ENCODE measurements at regions not wholly inside any gene's neighbourhood (a gene's known extent, or its start where the extent isn't known, plus 50 kb on each side); places are given as distances from the start of the nearest gene placed in this dataset.

DNA sequence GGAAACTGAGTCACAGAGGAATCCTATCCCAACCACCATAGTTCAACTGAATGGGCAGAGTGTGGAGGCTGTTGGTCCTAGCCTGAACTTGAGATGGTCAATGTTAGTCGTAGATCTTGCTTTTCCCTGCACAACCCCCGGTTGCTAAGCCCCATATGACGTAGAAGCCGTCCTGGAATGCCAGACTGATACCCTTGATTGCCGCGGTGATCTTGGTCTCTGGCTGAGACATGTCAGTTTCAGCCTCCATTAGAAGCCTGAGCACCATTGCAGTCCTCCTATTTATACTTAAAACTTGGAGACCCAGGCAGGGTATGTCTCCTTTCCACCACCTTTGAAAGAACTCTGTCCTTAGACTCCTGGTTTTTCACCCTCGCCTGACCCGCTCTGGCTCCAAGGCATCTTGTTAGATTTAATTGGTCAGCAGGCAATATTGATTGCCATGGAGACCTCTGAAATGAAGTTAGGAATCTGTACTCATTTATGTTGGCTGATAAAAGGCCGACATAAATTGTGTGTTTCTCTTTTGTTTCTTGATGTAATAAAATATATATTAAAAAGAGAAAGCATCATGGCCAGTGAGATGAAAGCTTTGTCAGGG, 53.4 kb downstream of the RPLP1 start:
- DNase-seq (ENCODE audit: low read depth, low spot score): no peak

DNA sequence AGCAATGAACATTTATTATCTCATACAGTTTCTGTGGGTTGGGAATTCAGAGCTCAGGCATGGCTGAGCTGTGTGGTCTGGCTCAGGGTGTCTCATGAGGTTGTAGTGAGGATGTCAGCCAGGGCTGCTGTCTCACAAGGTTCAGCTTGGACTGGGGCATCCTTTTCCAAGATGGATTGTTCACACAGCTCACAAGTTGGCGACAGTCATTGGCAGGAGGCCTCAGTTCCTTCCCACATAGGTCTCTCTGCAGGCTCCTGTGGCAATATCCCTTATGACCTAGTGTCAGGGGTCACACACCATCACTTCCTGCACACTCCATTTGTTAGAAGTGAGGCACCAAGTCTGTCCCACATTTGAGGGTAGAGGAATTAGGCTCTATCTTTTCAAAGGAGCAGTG, 56.0 kb downstream of the RPLP1 start:
- DNase-seq (ENCODE audit: low read depth, low spot score): no peak

DNA sequence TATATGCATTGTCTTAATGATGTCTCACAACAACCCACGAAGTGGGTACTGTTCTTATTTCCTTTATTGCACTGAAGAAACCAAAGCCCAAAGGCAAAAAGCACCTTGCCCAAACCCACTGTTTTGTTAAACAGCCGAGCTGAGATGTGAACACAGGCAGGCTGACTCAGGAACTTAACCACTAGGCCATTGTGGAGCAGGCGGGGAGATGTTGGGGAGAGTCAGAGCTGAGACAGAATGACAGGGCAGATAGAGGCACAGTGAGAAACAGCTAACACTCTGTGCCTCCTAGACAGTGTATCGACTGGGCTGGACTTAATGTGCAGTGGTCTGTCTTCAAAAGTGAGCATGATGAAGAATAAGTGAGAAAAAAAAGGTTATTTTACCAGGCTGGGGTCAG, 56.5 kb downstream of the RPLP1 start:
- DNase-seq (ENCODE audit: low read depth, low spot score): no peak

DNA sequence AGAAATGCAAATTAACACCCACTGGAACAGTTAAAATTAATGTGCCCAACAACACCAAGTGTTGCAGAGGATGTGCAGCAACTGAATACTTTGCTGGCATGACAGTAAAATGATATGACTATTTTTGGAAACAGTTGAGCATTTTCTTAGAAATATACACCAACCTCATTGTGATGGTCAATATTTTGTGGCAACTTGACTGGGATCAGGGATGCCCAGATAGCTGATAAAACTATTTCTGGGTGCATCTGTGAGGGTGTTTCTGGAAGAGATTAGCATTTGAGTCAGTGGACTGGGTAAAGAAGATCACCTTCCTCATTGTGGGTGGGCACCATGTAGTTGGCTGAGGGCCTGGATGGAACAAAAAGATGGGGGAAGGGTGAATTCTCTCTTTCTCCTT, 57.9 kb downstream of the RPLP1 start:
- DNase-seq (ENCODE audit: low read depth, low spot score): no peak

DNA sequence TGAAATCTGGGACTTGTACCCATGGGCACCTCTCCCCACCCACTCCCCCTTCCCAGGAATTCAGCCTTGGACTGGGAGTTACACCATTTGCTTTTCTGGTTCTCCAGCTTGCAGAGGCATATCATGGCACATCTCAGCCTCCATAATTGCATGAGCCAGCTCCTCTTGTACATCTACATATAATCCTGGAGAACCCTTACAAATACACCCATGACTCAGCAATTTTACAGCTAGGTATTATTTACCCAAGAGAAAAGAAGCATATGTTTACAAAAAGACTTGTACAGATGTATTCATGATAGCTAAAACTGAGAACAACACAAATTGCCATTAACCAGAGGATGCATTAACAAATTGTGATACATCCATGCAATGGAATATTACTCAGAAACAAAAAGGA, 58.4 kb downstream of the RPLP1 start:
- no peak for DNase-seq (ENCODE audit: low read depth, low spot score)

DNA sequence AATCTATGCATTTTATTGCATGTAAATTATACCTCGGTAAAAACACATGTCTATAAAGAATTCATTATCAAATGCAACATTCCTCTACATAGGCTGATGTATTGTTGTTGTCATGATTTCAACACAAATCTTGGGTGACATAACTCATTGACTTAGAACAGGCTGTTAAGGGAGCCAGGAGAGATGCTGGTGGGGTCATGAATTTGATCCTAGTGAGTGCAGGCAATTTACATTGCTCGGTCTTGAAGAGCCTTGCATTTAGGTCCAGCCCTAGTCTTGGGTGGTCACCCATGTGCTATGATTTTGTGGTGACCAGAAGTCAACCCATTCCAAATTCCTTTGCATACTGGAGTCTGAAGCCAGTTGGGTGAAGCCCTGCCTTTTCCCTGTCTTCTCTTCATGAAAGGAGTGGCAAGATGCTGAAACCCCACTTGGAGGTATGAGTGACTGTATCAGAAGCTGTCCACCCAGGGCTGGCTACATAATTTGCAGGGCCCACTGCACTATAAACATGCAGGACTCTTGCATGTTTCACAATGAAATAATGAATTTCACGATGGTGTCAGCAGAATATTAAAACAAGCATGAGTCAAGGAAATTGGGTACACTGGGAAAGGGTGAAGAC, 59.2 kb downstream of the RPLP1 start:
- DNase-seq (ENCODE audit: low read depth, low spot score): no peak

DNA sequence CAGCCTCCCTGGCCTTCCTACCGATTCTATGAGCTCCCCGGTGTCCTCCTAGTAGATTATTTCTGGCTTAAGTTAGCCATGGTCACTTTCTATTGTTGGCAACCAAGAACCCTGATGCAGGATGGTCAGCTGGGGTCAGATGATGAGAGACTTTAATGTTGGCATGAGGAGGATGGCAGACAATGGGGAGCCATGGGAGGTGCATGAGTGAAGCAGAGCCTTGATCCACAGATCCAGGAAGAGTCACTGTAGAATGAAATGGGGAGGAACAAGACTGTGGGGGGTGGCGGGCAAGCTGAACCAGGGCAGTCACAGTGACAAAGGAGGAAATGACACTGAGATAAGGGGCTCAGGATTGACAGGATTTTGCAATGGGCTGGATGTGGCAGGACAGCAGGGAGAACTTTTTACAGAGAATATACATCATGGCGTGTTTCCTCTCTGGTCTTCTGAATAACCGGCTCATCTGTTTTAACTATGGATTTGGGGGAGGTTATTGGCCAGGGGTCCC, 60.9 kb downstream of the RPLP1 start:
- no peak for DNase-seq (ENCODE audit: low read depth, low spot score)

DNA sequence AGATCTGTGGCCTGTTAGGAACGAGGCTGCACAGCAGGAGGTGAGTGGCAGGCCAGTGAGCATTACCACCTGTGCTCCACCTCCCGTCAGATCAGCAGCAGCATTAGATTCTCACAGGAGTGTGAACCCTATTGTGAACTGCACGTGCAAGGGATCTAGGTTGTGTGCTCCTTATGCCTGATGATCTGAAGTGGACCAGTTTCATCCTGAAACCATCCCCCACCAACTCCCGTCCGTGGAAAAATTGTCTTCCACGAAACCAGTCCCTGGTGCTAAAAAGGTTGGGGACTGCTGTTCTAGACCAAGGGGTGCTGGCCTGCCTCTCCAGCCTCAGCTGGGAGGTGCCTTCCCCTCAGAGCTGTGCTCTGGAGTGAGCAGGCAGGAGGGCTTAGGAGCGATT, 61.4 kb downstream of the RPLP1 start:
- DNase-seq (ENCODE audit: low read depth, low spot score): no peak

DNA sequence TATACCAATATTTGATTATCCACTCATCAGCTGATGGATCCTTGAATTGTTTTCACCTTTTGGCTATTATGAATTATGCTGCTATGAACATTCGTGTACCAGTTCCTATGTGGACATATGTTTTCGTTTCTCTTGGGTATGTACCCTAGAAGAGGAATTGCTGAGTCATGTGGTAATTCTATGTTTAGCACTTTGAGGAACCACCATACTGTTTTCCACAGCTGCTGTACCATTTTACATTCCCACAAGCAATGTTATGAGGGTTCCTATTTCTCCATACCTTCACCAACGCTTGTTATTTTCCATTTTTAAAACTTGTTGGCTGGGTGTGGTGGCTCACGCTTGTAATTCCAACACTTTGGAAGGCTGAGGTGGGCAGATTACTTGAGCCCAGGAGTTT, 62.9 kb downstream of the RPLP1 start:
- DNase-seq (ENCODE audit: low read depth, low spot score): no peak

DNA sequence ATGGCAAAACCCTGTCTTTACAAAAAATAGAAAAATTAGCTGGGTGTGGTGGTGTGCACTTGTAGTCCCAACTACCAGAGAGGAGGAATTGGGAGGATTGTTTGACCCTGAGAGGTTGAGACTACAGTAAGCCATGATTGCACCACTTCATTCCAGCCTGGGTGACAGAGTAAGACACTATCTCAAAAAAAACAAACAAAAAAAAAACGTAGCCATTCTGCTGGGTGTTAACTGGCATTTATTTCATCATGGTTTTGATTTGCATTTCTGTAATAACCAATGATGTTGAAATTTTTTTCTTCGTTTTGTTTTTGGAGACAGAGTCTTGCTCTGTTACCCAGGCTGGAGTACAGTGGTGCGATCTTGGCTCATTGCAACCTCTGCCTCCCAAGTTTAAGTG, 63.3 kb downstream of the RPLP1 start:
- no peak for DNase-seq (ENCODE audit: low read depth, low spot score)

DNA sequence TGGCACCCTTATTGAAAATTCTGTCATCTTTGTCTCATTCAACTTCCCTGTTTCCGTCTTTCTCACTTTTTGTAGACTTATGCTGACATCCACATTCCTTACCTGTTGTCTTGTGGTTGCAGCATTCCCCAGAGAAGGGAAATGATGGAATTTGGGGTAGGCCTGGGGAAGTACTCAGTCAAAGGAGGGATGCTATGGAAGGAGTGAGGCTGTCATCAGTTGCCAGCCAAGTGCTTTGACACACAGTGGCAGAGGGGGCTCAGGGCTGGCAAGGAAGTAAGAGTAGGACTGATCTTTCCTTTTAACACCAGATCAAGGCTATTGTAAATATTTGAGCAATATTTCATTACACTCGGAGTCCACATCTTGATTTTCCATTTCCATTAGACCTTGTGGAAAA, 64.4 kb downstream of the RPLP1 start:
- DNase-seq (ENCODE audit: low read depth, low spot score): no peak

DNA sequence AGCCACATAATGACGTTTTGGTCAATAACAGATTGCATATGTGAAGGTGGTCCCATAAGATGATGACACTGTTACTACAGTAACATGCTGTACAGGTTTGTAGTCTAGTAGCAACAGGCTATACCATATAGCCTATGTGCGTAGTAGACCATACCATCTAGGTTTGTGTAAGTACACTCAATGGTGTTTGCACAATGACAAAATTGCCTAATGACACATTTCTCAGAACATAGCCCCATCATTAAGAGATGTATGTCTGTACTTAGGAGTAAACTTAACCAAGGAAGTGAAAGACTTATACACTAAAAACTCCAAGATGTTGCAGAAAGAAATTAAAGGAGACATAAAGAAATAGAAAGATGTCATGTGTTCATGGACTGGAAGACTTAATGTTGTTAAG, 66.2 kb downstream of the RPLP1 start:
- no peak for DNase-seq (ENCODE audit: low read depth, low spot score)

DNA sequence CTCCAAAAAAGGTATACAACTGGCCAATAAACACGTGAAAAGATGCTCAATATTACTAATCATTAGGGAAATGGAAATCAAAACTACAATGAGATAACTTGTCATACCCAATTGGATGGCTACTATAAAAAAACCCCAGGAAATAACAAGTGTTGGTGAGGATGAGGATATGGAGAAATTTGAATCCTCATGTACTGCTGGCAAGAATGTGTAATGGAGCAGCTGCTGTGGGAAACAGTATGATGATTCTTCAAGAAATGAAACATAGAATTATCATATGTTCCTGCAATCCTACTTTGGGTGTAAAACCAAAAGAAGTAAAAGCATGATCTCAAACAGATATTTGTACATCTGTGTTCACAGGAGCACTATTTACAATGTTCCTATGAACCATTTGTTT, 67.4 kb downstream of the RPLP1 start:
- DNase-seq (ENCODE audit: low read depth, low spot score): no peak

DNA sequence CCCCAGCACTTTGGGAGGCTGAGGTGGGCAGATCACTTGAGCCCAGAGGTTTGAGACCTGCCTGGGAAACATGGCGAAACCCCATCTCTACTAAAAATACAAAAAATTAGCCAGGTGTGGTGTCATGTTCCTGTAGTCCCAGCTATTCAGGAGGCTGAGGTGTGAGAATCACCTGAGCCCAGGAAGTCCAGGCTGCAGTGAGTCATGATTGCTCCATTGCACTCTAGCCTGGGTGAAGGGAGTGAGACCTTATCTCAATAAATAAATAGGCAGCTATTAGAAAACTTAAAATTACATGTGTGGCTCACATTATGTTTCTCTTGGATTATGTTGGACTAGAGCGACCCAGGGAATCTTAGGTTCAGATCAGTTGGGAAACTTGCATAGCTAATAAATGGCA, 69.7 kb downstream of the RPLP1 start:
- DNase-seq (ENCODE audit: low read depth, low spot score): no peak

DNA sequence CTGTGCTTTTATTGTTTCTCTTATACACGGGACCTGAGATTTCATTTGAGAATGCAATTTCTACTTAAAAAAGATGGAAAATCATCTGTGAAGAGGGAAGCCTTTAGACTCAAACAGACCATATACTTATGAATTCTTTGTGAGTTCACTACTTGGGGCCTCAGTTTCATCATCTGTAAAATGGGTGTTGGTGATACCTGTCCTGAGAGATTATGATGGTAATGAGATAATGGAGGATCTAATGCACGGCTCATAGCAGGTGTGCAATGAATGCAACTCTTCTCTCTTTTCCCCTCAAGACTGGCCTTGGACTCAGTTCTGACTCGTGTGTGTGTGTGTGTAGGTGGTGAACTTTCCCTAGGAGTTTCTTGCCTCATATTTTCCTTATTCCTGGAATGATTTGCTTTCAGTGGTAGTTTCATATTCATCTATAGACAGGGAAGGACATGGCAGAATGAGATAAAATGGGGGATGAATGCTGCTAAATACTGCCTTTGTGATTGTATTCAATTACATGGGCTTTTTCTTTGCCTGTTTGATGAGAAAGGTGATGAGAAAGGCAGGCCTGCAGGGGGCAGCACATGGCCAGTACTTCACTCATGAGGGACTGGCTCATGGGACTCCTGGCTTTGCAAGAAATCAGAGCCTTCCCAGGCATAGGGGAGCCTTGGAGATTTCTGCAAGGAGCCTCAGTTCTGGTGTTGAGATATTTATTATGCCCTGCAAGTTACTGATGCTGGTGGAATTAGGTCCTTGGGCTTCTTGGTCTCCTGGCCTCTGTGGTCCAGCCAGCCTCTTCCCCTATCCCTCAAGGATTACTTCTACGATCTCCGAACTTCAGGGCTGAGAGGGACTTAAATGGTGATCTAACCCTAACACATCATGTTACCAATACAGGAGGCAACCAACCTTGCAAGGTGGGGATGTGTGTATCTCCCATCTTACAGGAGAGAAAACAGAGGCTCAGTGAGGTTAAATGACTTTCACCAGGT, 70.7 kb downstream of the RPLP1 start:
- no peak for DNase-seq (ENCODE audit: low read depth, low spot score)

DNA sequence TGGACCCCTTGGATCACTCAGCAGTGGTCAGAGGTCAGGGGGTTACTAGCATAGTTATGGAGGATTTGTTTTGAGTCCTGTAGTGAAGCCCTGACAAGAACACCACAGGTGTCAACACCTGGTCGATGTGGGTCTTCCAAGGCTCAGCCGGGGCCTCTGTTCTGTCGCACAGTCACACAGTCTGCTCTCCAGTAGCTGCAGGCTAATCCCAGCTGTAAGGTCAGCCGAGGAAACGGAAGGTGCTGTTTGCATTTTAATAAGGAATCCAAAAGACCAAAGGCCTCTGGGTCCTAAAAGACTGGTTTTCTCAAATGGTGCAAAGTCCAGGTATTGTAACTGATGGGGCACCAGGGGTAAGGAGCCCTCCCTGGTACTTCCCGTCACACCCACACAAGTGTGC, 71.7 kb downstream of the RPLP1 start:
- DNase-seq (ENCODE audit: low read depth, low spot score): no peak

DNA sequence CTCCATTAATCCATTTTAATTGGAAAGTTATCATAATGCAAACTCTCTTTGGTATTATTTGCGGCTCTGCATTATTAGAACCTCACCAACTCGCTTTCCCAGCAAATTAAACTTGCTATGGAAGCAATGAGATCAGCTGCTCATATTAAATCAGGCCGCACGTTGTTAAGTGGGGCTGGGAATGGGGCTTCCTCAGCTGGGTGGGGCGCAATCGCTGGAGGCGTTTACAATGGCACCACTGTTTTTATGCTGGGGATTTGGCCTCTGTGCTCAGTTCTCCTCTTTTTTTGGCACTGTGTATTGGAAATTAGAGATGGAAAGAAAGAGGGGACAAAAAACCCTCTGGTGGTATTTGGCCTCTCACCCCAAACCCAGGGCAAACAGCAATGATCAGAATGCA, 72.2 kb downstream of the RPLP1 start:
- no peak for DNase-seq (ENCODE audit: low read depth, low spot score)

DNA sequence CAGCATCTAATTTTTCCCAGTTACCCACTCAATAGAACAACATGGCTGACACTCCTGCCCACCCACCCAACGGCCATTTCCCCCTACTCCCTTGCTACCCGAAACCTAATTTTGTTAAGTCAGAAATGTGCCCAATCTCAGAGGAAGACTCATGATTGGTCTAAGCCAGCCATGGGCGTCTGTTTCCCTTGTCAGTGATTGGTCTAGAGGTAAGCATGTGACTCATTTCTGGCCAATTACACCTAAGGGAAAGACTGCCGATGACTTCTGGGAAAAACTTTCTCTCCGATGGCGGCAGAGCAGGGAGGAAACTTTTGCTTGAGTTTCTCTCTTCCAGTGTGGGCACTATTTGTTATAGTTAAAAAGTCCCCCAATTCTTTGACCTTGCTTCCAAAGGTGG, 72.9 kb downstream of the RPLP1 start:
- DNase-seq (ENCODE audit: low read depth, low spot score): no peak

DNA sequence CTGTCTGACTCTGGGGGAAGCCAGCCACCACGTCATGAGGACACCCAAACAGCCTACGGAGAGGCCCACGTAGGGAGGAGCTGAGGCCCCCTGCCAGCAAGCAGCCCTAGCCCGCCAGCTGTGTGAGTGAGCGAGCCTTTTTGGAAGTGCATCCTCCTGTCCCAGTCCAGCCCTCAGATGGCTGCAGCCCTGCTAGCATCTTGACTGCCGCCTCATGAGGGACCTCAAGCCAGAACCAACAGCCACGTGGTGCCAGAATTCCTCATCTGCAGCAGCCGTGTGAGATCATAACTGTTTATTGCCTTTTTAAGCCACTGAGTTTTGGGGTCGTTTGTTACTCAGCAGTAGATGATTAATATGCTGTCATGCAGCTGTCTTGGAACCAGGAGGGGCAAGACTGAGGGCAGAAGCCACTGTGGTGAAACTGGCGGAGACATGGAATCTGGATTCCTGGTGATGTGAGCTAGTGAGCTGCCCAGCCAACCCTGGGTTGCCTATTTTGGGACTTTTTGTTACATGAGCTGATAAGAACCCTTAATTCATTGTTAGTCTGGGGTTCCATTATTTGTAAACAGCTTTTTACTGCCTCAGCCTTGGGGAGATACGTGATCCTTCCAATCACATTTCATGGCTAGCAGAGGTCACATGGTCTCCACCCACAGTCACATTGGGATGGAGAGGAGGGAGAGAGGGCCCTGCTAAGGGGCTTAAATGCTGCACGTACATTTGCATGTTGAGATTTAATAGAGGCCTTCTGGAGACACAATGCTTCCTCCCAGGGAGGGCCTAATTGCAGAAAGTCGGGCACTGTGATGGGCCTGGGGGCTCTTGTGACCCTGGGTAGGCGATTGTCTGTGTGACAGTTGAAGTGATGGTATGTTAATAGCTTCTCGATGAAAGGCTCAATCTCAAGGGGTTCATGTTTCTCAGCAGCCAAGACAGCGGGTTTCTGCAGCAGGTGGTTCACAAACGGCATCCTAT, 73.8 kb downstream of the RPLP1 start:
- no peak for DNase-seq (ENCODE audit: low read depth, low spot score)

DNA sequence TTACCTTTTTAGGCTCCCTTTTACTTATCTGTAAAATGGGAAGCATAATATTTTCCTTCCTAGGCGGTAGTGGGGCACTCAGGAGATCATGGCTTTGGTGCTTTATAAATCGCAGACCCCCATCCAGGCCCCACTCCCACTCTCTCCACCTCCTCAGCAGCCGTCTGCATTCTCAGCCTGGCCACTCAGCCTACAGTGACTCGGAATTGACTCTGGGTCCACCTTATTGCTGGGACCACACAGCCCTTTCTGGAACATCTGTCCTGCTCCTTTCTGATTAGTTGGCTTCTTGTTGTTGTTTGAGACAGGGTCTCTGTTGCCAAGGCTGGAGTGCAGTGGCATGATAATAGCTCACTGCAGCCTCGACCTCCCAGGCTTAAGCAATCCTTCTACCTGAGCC, 76.5 kb downstream of the RPLP1 start:
- DNase-seq (ENCODE audit: low read depth, low spot score): no peak

DNA sequence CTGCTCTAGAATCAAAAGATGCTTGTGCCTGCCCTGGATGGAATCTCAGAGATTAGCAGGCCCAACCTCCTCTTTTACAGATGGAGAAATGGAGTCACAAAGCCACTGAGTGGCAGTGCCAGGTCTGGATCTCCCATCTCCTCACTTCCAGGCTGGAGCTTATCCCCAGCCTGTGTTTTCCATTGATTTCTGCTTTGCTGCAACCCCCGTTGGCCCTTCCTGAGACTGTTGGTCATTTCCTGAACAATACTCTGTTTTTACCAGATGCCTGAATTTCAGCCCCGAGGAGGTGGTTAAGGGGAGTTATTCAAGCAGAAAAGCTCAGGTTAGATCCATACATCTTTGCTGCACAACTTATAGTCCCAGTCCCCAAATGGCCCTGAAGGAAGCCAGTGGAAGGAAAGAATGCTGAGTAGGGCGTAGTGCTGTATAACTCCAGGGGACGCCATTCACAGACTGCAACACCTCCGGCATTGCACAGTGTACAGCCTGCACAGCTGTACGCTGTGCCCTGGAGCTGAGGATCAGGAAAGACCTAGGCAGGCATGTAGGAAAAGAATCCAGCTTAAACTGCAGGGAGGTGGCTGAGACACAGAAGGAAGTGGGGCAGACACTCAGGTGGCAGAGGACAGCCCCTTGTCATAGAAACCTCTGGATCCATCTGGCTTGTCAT, 77.5 kb downstream of the RPLP1 start:
- DNase-seq (ENCODE audit: low read depth, low spot score): no peak

Data from iPS DF 19.7 (cell line).